ENCODE measurements at regions not wholly inside any gene's neighbourhood (a gene's known extent, or its start where the extent isn't known, plus 50 kb on each side); places are given as distances from the start of the nearest gene placed in this dataset.

DNA sequence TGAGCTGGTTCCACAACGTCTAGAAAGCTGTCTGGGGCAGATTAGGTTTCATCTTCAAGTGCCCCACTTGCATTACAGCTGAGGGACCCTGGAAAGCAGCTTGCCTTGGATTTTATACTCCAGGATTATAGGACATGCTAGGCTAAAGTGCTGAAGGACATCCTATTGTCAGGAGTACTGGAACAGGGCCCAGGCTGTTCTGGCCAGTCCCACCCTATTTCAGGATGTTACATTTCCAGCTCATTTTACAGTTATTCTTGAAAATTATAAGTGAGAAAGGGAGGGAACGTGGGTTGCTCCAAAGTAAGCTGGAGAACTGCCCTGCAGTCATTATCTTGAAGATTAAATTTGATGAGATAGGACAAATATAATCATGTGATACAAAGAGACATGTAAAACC is 71.0 kb upstream of the UGT8 start:
- Histone ChIP-seq H3K18ac (ENCODE audit: extremely low read depth, low read length) (no peak overlapping the region), H3K4me3 (ENCODE audit: extremely low read depth in 1 of 4, insufficient read depth in 2 of 4, low read depth in 3 of 4, low read length in 4 of 4) (no peak overlapping the region), H3K79me2 (ENCODE audit: control insufficient read depth in 1 of 2, insufficient read depth in 2 of 2, low read length in 2 of 2) (no peaks in the 10 kb centered on the region), H3K23ac (ENCODE audit: insufficient read length) (no peak overlapping the region), H3K4me1 (replicated peaks in 1 of 4; ENCODE audit: control insufficient read depth in 3 of 4, insufficient read depth in 4 of 4, low read length in 3 of 4) (no peaks in the 10 kb centered on the region), H2AK5ac (ENCODE audit: low read depth, low read length) (no peak overlapping the region), H2BK120ac (replicated peaks; ENCODE audit: low read depth, low read length) (no peak overlapping the region), H3K14ac (ENCODE audit: insufficient read length) (no peak overlapping the region), H3K36me3 (ENCODE audit: control insufficient read depth in 2 of 4, insufficient read depth in 4 of 4, low read length in 3 of 4) (no peaks in the 10 kb centered on the region), H3K9ac (replicated peaks in 1 of 4; ENCODE audit: extremely low read depth in 1 of 4, low read depth in 3 of 4, low read length in 3 of 4) (no peak overlapping the region), H2BK5ac (ENCODE audit: low read depth, low read length) (no peak overlapping the region), H2AFZ (ENCODE audit: low read length) (no peak overlapping the region), H4K8ac (ENCODE audit: extremely low read depth, insufficient read depth, low read length) (no peak overlapping the region), H2BK12ac (ENCODE audit: low read depth, low read length) (no peak overlapping the region), H3K27me3 (replicated peaks in 1 of 4; ENCODE audit: control insufficient read depth in 3 of 4, extremely low read depth in 1 of 4, insufficient read depth in 3 of 4, low read length in 3 of 4) (no peaks in the 10 kb centered on the region), H3K23me2 (ENCODE audit: low read depth, low read length) (no peaks in the 10 kb centered on the region), H4K20me1 (replicated peaks in 1 of 2; ENCODE audit: control insufficient read depth in 1 of 2, insufficient read depth in 2 of 2, low read length in 2 of 2) (no peaks in the 10 kb centered on the region), H3K4ac (replicated peaks; ENCODE audit: insufficient read length, low read depth, low read length) (no peak overlapping the region), H3K4me2 (ENCODE audit: insufficient read depth in 1 of 2, low read depth in 2 of 2, low read length in 2 of 2) (no peak overlapping the region), H3K56ac (replicated peaks; ENCODE audit: insufficient read length, low read depth, low read length) (no peak overlapping the region), H3K79me1 (ENCODE audit: low read depth, low read length) (no peaks in the 10 kb centered on the region), H4K5ac (ENCODE audit: insufficient read length, low read depth, low read length) (no peak overlapping the region), H2BK20ac (ENCODE audit: low read length) (no peak overlapping the region), H4K91ac (replicated peaks; ENCODE audit: insufficient read length, low read length) (no peak overlapping the region), H2BK15ac (ENCODE audit: low read length) (no peak overlapping the region), H3K27ac (ENCODE audit: low read depth, low read length) (no peak overlapping the region), H3K9me3 (ENCODE audit: insufficient read depth in 2 of 2, low read depth in 1 of 2, low read length in 1 of 2) (no peaks in the 10 kb centered on the region)
- no peak for FAIRE-seq
- TF ChIP-seq CHD2 (IDR thresholded peaks at IDR 0.05; ENCODE audit: low read length): no peak
- TF ChIP-seq SIRT6 (IDR thresholded peaks at IDR 0.05; ENCODE audit: low read length): no peak
- TF ChIP-seq, protein P1, sequence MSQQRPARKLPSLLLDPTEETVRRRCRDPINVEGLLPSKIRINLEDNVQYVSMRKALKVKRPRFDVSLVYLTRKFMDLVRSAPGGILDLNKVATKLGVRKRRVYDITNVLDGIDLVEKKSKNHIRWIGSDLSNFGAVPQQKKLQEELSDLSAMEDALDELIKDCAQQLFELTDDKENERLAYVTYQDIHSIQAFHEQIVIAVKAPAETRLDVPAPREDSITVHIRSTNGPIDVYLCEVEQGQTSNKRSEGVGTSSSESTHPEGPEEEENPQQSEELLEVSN (IDR thresholded peaks at IDR 0.05): no peak
- TF ChIP-seq, protein P2, sequence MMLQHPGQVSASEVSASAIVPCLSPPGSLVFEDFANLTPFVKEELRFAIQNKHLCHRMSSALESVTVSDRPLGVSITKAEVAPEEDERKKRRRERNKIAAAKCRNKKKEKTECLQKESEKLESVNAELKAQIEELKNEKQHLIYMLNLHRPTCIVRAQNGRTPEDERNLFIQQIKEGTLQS (IDR thresholded peaks at IDR 0.05; ENCODE audit: insufficient read depth, low read depth, low read length): no peak
- TF ChIP-seq HDAC6 (IDR thresholded peaks at IDR 0.05; ENCODE audit: low read depth, low read length): no peak
- no peak for TF ChIP-seq CTBP2 (IDR thresholded peaks at IDR 0.05; ENCODE audit: borderline replicate concordance, insufficient read depth, insufficient read length, low read length)
- TF ChIP-seq TCF12 (IDR thresholded peaks at IDR 0.05; ENCODE audit: low read depth, low read length): no peak
- no peak for TF ChIP-seq CBX8 (IDR thresholded peaks at IDR 0.05; ENCODE audit: borderline replicate concordance, low read depth, low read length)
- TF ChIP-seq SRF (IDR thresholded peaks at IDR 0.05; ENCODE audit: low read depth, low read length): no peak
- no peak for TF ChIP-seq SIN3A (conservative IDR thresholded peaks at IDR 0.05 in 1 of 2, IDR thresholded peaks at IDR 0.05 in 1 of 2; ENCODE audit: low read depth in 1 of 2, low read length in 2 of 2)
- no peak for TF ChIP-seq POU5F1 (IDR thresholded peaks at IDR 0.05; ENCODE audit: low read depth, low read length)
- TF ChIP-seq POLR2AphosphoS5 (IDR thresholded peaks at IDR 0.05; ENCODE audit: low read depth, low read length): no peak
- no peak for TF ChIP-seq TEAD4 (IDR thresholded peaks at IDR 0.05; ENCODE audit: low read depth, low read length)
- TF ChIP-seq RBBP5 (IDR thresholded peaks at IDR 0.05; ENCODE audit: borderline replicate concordance, low read depth, low read length): no peak
- ChIA-PET POLR2A (ENCODE audit: partially characterized antibody) (no interaction called here), CTCF (ENCODE audit: partially characterized antibody) (no interaction called here)
- no peak for DNase-seq (ENCODE audit: low read depth in 1 of 2, low spot score in 2 of 2)
- 91% methylated on average over 2 of the region's 2 CpGs; no CpG with 5 or more reads in 1 of the 2 experiments for WGBS, 2 experiments (ENCODE audit: extremely low coverage in 1 of 2, insufficient coverage in 1 of 2, insufficient read length in 1 of 2, insufficient replicate concordance in 2 of 2, low coverage in 1 of 2, low lambda C conversion rate in 2 of 2, missing lambda C conversion rate in 1 of 2)

Data from H1 (cell line).